ENCODE measurements at regions not wholly inside any gene's neighbourhood (a gene's known extent, or its start where the extent isn't known, plus 50 kb on each side); places are given as distances from the start of the nearest gene placed in this dataset.
"Not testable (repeated sequence)": the region's sequence is repeated elsewhere in the genome, so short reads cannot be mapped to it uniquely, and the experiment has no call there.

- H3K27me3 ChIP-seq = peaks cover 4% of the 10 kb centered on the region
- H3K9me3 ChIP-seq = no peaks in the 10 kb centered on the region
- TF ChIP-seq CTCF (IDR thresholded peaks at IDR 0.05) = no peak
Measured at GRCh38 chr2:75432761-75433361, 127.9 kb downstream of the EVA1A start.

GRCh38 chr2:75431763-75432162 lies 129.0 kb downstream of the EVA1A start:
- Histone ChIP-seq H3K27ac (no peak overlapping the region), H3K36me3 (no peaks in the 10 kb centered on the region), H3K4me3 (ENCODE audit: low read depth in 1 of 2, low read length in 1 of 2) (no peak overlapping the region), H3K27me3 (peaks cover 4% of the 10 kb centered on the region), H3K9me3 (no peaks in the 10 kb centered on the region), H3K4me1 (ENCODE audit: control insufficient read depth in 1 of 2, insufficient read depth in 1 of 2, low read depth in 1 of 2, low read length in 1 of 2) (no peaks in the 10 kb centered on the region)
- TF ChIP-seq CTCF (IDR thresholded peaks at IDR 0.05) = no peak

More at GRCh38 chr2:75432761-75433361, 127.9 kb downstream of the EVA1A start:
- no peak overlapping the region for H3K27ac ChIP-seq
- H3K36me3 ChIP-seq = no peaks in the 10 kb centered on the region
- H3K4me3 ChIP-seq (ENCODE audit: low read depth in 1 of 2, low read length in 1 of 2) = no peak overlapping the region
- no peaks in the 10 kb centered on the region for H3K4me1 ChIP-seq (ENCODE audit: control insufficient read depth in 1 of 2, insufficient read depth in 1 of 2, low read depth in 1 of 2, low read length in 1 of 2)

- H3K9me3 ChIP-seq = no peaks in the 10 kb centered on the region
- peaks cover 4% of the 10 kb centered on the region for H3K27me3 ChIP-seq
- TF ChIP-seq CTCF (IDR thresholded peaks at IDR 0.05) = no peak
- H3K36me3 ChIP-seq = no peaks in the 10 kb centered on the region
- H3K27ac ChIP-seq = no peak overlapping the region
- H3K4me1 ChIP-seq (ENCODE audit: control insufficient read depth in 1 of 2, insufficient read depth in 1 of 2, low read depth in 1 of 2, low read length in 1 of 2) = no peaks in the 10 kb centered on the region
- no peak overlapping the region for H3K4me3 ChIP-seq (ENCODE audit: low read depth in 1 of 2, low read length in 1 of 2)
Measured at GRCh38 chr2:75431276-75431675, 129.5 kb downstream of the EVA1A start.

- H3K27ac ChIP-seq; H3K9me3 ChIP-seq; H3K4me1 ChIP-seq (ENCODE audit: control insufficient read depth in 1 of 2, insufficient read depth in 1 of 2, low read depth in 1 of 2, low read length in 1 of 2); H3K27me3 ChIP-seq; H3K4me3 ChIP-seq (ENCODE audit: low read depth in 1 of 2, low read length in 1 of 2); H3K36me3 ChIP-seq: not testable (repeated sequence)
Measured at GRCh38 chr2:75430449-75430848, 130.3 kb downstream of the EVA1A start.

- Histone ChIP-seq H3K9me3 (no peaks in the 10 kb centered on the region), H3K27me3 (peaks cover 4% of the 10 kb centered on the region), H3K4me3 (ENCODE audit: low read depth in 1 of 2, low read length in 1 of 2) (no peak overlapping the region), H3K4me1 (ENCODE audit: control insufficient read depth in 1 of 2, insufficient read depth in 1 of 2, low read depth in 1 of 2, low read length in 1 of 2) (no peaks in the 10 kb centered on the region), H3K27ac (no peak overlapping the region), H3K36me3 (no peaks in the 10 kb centered on the region)
- TF ChIP-seq CTCF (IDR thresholded peaks at IDR 0.05) = no peak
Measured at GRCh38 chr2:75428646-75429443, 131.9 kb downstream of the EVA1A start.

GRCh38 chr2:75428060-75428459 lies 132.7 kb downstream of the EVA1A start:
- no peak overlapping the region for H3K27ac ChIP-seq
- no peaks in the 10 kb centered on the region for H3K4me1 ChIP-seq (ENCODE audit: control insufficient read depth in 1 of 2, insufficient read depth in 1 of 2, low read depth in 1 of 2, low read length in 1 of 2)

More at GRCh38 chr2:75428060-75428459, 132.7 kb downstream of the EVA1A start:
- Histone ChIP-seq H3K4me3 (ENCODE audit: low read depth in 1 of 2, low read length in 1 of 2) (no peak overlapping the region), H3K36me3 (no peaks in the 10 kb centered on the region), H3K27me3 (peaks cover 4% of the 10 kb centered on the region), H3K9me3 (no peaks in the 10 kb centered on the region)
- no peak for TF ChIP-seq CTCF (IDR thresholded peaks at IDR 0.05)

Measured in neutrophil (primary cell).